PC-3 (cell line): ENCODE measurements at regions not wholly inside any gene's neighbourhood (a gene's known extent, or its start where the extent isn't known, plus 50 kb on each side); places are given as distances from the start of the nearest gene placed in this dataset.

Experiments used
- EZH2 ChIP-seq: fragments of 300-600 bp; sonication (generic); IDR thresholded peaks from one replicate; pipeline ENCODE4 v1.6.1; 2017; ENCODE audit warnings: antibody characterized with exemption, mild to moderate bottlenecking, low read length; ENCODE audit not compliant: unreplicated experiment
- TF ChIP-seq, protein P1 (sequence below): fragments of 300-600 bp; sonication (generic); conservative IDR thresholded peaks from 2 replicates; pipeline ENCODE4 v1.5.1; 2017; ENCODE audit warnings: antibody characterized with exemption, low read depth, mild to moderate bottlenecking, low read length

- TF ChIP-seq, protein P1, sequence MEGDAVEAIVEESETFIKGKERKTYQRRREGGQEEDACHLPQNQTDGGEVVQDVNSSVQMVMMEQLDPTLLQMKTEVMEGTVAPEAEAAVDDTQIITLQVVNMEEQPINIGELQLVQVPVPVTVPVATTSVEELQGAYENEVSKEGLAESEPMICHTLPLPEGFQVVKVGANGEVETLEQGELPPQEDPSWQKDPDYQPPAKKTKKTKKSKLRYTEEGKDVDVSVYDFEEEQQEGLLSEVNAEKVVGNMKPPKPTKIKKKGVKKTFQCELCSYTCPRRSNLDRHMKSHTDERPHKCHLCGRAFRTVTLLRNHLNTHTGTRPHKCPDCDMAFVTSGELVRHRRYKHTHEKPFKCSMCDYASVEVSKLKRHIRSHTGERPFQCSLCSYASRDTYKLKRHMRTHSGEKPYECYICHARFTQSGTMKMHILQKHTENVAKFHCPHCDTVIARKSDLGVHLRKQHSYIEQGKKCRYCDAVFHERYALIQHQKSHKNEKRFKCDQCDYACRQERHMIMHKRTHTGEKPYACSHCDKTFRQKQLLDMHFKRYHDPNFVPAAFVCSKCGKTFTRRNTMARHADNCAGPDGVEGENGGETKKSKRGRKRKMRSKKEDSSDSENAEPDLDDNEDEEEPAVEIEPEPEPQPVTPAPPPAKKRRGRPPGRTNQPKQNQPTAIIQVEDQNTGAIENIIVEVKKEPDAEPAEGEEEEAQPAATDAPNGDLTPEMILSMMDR, result no peak
- TF ChIP-seq EZH2, result no peak
These were observed 697.1 kb downstream of the DOK5 start for GRCh38 chr20:55172310-55173002.
